ENCODE measurements at regions not wholly inside any gene's neighbourhood (a gene's known extent, or its start where the extent isn't known, plus 50 kb on each side); places are given as distances from the start of the nearest gene placed in this dataset.

- Histone ChIP-seq H3K9ac (ENCODE audit: low read length) (no peak overlapping the region), H4K91ac (ENCODE audit: low read depth, low read length) (no peak overlapping the region), H2AFZ (ENCODE audit: insufficient read depth, low read length, poor library complexity) (no peak overlapping the region), H3K27me3 (ENCODE audit: insufficient read depth, low read length) (no peaks in the 10 kb centered on the region), H3K79me2 (ENCODE audit: control insufficient read depth, insufficient read depth, low read length, poor library complexity) (no peaks in the 10 kb centered on the region), H2BK12ac (ENCODE audit: low read length) (no peak overlapping the region), H3K79me1 (ENCODE audit: low read length) (no peaks in the 10 kb centered on the region), H3K9me3 (ENCODE audit: insufficient read depth, low read depth, low read length) (no peaks in the 10 kb centered on the region), H3K4me3 (ENCODE audit: low read depth, low read length) (no peak overlapping the region), H3K4ac (ENCODE audit: low read depth, low read length) (no peak overlapping the region), H3K4me1 (ENCODE audit: control insufficient read depth in 1 of 2, insufficient read depth in 2 of 2, low read length in 2 of 2) (no peaks in the 10 kb centered on the region), H2BK120ac (ENCODE audit: insufficient read depth, low read length, poor library complexity) (no peak overlapping the region), H3K18ac (ENCODE audit: low read length) (no peak overlapping the region), H3K4me2 (ENCODE audit: low read length) (no peak overlapping the region), H3K23ac (ENCODE audit: low read length) (no peak overlapping the region), H3K36me3 (ENCODE audit: control insufficient read depth in 1 of 2, insufficient read depth in 2 of 2, low read length in 2 of 2) (no peaks in the 10 kb centered on the region), H2BK5ac (ENCODE audit: low read depth, low read length, poor library complexity) (no peak overlapping the region), H3K27ac (ENCODE audit: low read depth, low read length) (no peak overlapping the region), H4K8ac (ENCODE audit: low read depth, low read length) (no peak overlapping the region), H2AK5ac (ENCODE audit: low read length) (no peak overlapping the region), H4K12ac (ENCODE audit: low read depth, low read length) (no peak overlapping the region), H3K14ac (ENCODE audit: low read length) (no peak overlapping the region)
- WGBS (ENCODE audit: extremely low coverage, insufficient coverage, insufficient read length) = no CpG with 5 or more reads among the region's 1 CpG
- DNase-seq = peak in 1 of 2 donors; percentile 14
Measured at GRCh38 chr5:96509316-96509715, 76.3 kb upstream of the PCSK1 start.

GRCh38 chr5:96509721-96510350 is 76.8 kb upstream of the PCSK1 start:
- no peak overlapping the region for H2BK5ac ChIP-seq (ENCODE audit: low read depth, low read length, poor library complexity)
- H3K27ac ChIP-seq (ENCODE audit: low read depth, low read length) = no peak overlapping the region
- no peaks in the 10 kb centered on the region for H3K27me3 ChIP-seq (ENCODE audit: insufficient read depth, low read length)
- no peak overlapping the region for H2AK5ac ChIP-seq (ENCODE audit: low read length)
- no CpG with 5 or more reads among the region's 5 CpGs for WGBS (ENCODE audit: extremely low coverage, insufficient coverage, insufficient read length)
- H3K36me3 ChIP-seq (ENCODE audit: control insufficient read depth in 1 of 2, insufficient read depth in 2 of 2, low read length in 2 of 2) = no peaks in the 10 kb centered on the region
- no peak overlapping the region for H4K8ac ChIP-seq (ENCODE audit: low read depth, low read length)
- DNase-seq = peak in 1 of 2 donors; percentile 55
- no peak overlapping the region for H3K14ac ChIP-seq (ENCODE audit: low read length)
- H3K9ac ChIP-seq (ENCODE audit: low read length) = no peak overlapping the region
- no peak overlapping the region for H2BK12ac ChIP-seq (ENCODE audit: low read length)
- H3K79me2 ChIP-seq (ENCODE audit: control insufficient read depth, insufficient read depth, low read length, poor library complexity) = no peaks in the 10 kb centered on the region
- no peaks in the 10 kb centered on the region for H3K4me1 ChIP-seq (ENCODE audit: control insufficient read depth in 1 of 2, insufficient read depth in 2 of 2, low read length in 2 of 2)
- H3K4me3 ChIP-seq (ENCODE audit: low read depth, low read length) = no peak overlapping the region
- H3K4ac ChIP-seq (ENCODE audit: low read depth, low read length) = no peak overlapping the region
- no peak overlapping the region for H2BK120ac ChIP-seq (ENCODE audit: insufficient read depth, low read length, poor library complexity)
- no peak overlapping the region for H3K23ac ChIP-seq (ENCODE audit: low read length)
- H3K18ac ChIP-seq (ENCODE audit: low read length) = no peak overlapping the region
- H4K91ac ChIP-seq (ENCODE audit: low read depth, low read length) = no peak overlapping the region
- H4K12ac ChIP-seq (ENCODE audit: low read depth, low read length) = no peak overlapping the region
- no peaks in the 10 kb centered on the region for H3K79me1 ChIP-seq (ENCODE audit: low read length)
- H2AFZ ChIP-seq (ENCODE audit: insufficient read depth, low read length, poor library complexity) = no peak overlapping the region
- H3K4me2 ChIP-seq (ENCODE audit: low read length) = no peak overlapping the region
- H3K9me3 ChIP-seq (ENCODE audit: insufficient read depth, low read depth, low read length) = no peaks in the 10 kb centered on the region

- Histone ChIP-seq H2AFZ (ENCODE audit: insufficient read depth, low read length, poor library complexity) (no peak overlapping the region), H3K36me3 (ENCODE audit: control insufficient read depth in 1 of 2, insufficient read depth in 2 of 2, low read length in 2 of 2) (no peaks in the 10 kb centered on the region), H3K27ac (ENCODE audit: low read depth, low read length) (no peak overlapping the region), H3K14ac (ENCODE audit: low read length) (no peak overlapping the region), H4K91ac (ENCODE audit: low read depth, low read length) (no peak overlapping the region), H3K4me1 (ENCODE audit: control insufficient read depth in 1 of 2, insufficient read depth in 2 of 2, low read length in 2 of 2) (no peaks in the 10 kb centered on the region), H2BK120ac (ENCODE audit: insufficient read depth, low read length, poor library complexity) (no peak overlapping the region), H2BK12ac (ENCODE audit: low read length) (no peak overlapping the region), H4K12ac (ENCODE audit: low read depth, low read length) (no peak overlapping the region), H3K79me1 (ENCODE audit: low read length) (no peaks in the 10 kb centered on the region), H3K18ac (ENCODE audit: low read length) (no peak overlapping the region), H2AK5ac (ENCODE audit: low read length) (no peak overlapping the region), H3K9me3 (ENCODE audit: insufficient read depth, low read depth, low read length) (no peaks in the 10 kb centered on the region), H3K79me2 (ENCODE audit: control insufficient read depth, insufficient read depth, low read length, poor library complexity) (no peaks in the 10 kb centered on the region), H3K9ac (ENCODE audit: low read length) (no peak overlapping the region), H3K4me2 (ENCODE audit: low read length) (no peak overlapping the region), H2BK5ac (ENCODE audit: low read depth, low read length, poor library complexity) (no peak overlapping the region), H4K8ac (ENCODE audit: low read depth, low read length) (no peak overlapping the region), H3K23ac (ENCODE audit: low read length) (no peak overlapping the region), H3K4me3 (ENCODE audit: low read depth, low read length) (no peak overlapping the region), H3K4ac (ENCODE audit: low read depth, low read length) (no peak overlapping the region), H3K27me3 (ENCODE audit: insufficient read depth, low read length) (no peaks in the 10 kb centered on the region)
- no CpG with 5 or more reads among the region's 6 CpGs for WGBS (ENCODE audit: extremely low coverage, insufficient coverage, insufficient read length)
- no peak for DNase-seq
Measured at GRCh38 chr5:96516631-96517071, 83.6 kb upstream of the PCSK1 start.

- DNase-seq = no peak
- no peak overlapping the region for H4K12ac ChIP-seq (ENCODE audit: low read depth, low read length)
- no CpG with 5 or more reads among the region's 4 CpGs for WGBS (ENCODE audit: extremely low coverage, insufficient coverage, insufficient read length)
Measured at GRCh38 chr5:96517295-96517694, 84.2 kb upstream of the PCSK1 start.

More at GRCh38 chr5:96517295-96517694, 84.2 kb upstream of the PCSK1 start:
- Histone ChIP-seq H2BK120ac (ENCODE audit: insufficient read depth, low read length, poor library complexity) (no peak overlapping the region), H4K8ac (ENCODE audit: low read depth, low read length) (no peak overlapping the region), H3K4me1 (ENCODE audit: control insufficient read depth in 1 of 2, insufficient read depth in 2 of 2, low read length in 2 of 2) (no peaks in the 10 kb centered on the region), H3K4ac (ENCODE audit: low read depth, low read length) (no peak overlapping the region), H3K36me3 (ENCODE audit: control insufficient read depth in 1 of 2, insufficient read depth in 2 of 2, low read length in 2 of 2) (no peaks in the 10 kb centered on the region), H3K18ac (ENCODE audit: low read length) (no peak overlapping the region), H3K9ac (ENCODE audit: low read length) (no peak overlapping the region), H3K27me3 (ENCODE audit: insufficient read depth, low read length) (no peaks in the 10 kb centered on the region), H2BK5ac (ENCODE audit: low read depth, low read length, poor library complexity) (no peak overlapping the region), H3K14ac (ENCODE audit: low read length) (no peak overlapping the region), H3K4me3 (ENCODE audit: low read depth, low read length) (no peak overlapping the region), H3K4me2 (ENCODE audit: low read length) (no peak overlapping the region), H3K79me2 (ENCODE audit: control insufficient read depth, insufficient read depth, low read length, poor library complexity) (no peaks in the 10 kb centered on the region), H3K27ac (ENCODE audit: low read depth, low read length) (no peak overlapping the region), H4K91ac (ENCODE audit: low read depth, low read length) (no peak overlapping the region), H2AK5ac (ENCODE audit: low read length) (no peak overlapping the region), H2AFZ (ENCODE audit: insufficient read depth, low read length, poor library complexity) (no peak overlapping the region), H3K79me1 (ENCODE audit: low read length) (no peaks in the 10 kb centered on the region), H2BK12ac (ENCODE audit: low read length) (no peak overlapping the region), H3K9me3 (ENCODE audit: insufficient read depth, low read depth, low read length) (no peaks in the 10 kb centered on the region), H3K23ac (ENCODE audit: low read length) (peak overlapping the region; percentile 40)
